GM03348 (cell line): ENCODE measurements at regions not wholly inside any gene's neighbourhood (a gene's known extent, or its start where the extent isn't known, plus 50 kb on each side); places are given as distances from the start of the nearest gene placed in this dataset.

Experiments
- DNase-seq: peaks from one replicate; pipeline ENCODE4 v3.0.0; 2012; ENCODE audit warnings: low spot score

DNA sequence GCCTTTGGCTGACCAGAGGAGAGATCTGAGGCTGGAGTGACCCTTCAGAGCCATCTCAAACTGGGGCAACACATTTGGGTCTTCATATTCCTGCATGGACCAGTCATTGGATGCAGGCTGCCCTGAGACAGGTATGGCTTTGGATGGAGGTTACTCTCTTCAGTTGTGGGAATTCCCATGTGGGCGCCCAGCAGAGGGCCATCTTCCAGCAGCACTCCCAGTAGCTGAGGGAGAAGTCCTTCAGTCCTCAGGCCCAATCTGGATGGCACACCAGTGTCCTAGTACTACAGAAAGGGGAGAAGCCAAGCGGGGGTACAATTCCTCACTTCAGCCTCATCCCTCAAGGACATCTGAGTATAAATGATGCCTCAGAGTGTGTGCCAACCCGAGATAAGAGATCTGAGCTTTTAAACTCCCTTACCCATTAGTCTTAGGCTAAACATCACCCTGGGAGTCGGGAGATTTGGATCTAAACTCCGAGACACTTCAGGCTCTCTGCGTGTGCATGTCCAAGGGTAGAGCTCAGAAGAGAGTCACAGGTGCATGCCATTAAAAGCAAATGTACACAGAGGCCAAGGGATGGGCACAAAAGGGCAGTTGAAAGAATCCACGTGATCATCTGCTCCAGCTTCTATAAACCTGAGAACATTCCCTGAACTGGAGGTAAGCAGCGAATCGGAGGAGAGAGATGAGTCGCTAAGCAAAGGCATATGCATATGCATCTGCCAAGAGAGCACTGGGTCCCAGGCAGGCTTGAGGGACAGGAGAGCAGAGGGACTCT is 204.6 kb downstream of the CD83 start:
- DNase-seq, result no peak

DNA sequence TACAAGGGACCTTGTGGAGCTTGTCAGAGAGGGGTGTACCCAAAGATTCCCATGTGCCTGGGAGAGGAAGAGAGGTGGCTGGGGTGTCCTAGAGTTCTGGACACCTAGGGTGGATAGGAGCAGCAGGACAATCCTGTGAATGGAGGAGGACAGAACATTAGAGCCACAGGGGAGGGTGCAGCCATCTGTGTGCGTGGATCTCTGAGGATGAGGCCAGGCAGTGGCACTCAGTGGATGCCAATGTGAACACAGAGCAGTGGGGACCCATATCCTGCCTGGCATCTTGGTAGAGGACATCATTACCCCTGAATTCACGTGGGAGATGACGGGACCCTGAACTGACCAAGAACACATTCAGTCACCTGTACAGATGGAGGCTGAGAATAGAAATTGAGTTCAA is 205.3 kb downstream of the CD83 start:
- no peak for DNase-seq

DNA sequence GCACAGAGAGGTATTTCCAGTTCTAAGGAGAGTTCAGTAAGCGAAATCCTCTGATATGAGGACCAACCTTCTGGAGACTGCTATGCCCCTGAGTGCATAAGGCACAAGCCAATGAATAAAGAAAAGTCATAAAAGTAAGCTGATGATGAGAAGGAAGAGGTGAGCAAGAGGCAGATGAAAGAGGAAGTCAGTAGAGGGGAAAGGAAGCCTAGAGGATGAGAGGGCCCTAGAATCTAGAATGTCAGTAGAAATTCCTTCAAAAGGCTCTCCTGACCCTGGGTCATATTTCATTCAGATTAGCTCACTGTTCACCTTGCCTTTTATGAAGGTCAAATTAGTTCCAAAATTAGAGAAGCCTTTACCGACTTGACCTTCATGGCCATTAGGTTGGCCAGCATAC is 209.2 kb downstream of the CD83 start:
- no peak for DNase-seq

DNA sequence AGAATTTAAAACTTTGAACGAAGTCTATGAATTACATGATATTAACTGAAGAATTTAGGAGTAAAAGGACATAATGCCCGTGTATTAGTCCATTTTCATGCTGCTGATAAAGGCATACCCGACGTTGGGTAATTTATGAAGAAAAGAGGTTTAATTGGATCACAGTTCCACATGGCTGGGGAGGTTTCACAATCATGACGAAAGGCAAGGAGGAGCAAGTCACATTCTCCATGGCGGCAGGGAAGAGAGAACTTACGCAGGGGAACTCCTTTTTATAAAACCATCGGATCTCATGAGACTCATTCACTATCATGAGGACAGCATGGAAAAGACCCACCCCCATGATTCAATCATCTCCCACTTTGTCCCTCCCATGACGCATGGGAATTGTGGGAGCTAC is 210.6 kb downstream of the CD83 start:
- no peak for DNase-seq

DNA sequence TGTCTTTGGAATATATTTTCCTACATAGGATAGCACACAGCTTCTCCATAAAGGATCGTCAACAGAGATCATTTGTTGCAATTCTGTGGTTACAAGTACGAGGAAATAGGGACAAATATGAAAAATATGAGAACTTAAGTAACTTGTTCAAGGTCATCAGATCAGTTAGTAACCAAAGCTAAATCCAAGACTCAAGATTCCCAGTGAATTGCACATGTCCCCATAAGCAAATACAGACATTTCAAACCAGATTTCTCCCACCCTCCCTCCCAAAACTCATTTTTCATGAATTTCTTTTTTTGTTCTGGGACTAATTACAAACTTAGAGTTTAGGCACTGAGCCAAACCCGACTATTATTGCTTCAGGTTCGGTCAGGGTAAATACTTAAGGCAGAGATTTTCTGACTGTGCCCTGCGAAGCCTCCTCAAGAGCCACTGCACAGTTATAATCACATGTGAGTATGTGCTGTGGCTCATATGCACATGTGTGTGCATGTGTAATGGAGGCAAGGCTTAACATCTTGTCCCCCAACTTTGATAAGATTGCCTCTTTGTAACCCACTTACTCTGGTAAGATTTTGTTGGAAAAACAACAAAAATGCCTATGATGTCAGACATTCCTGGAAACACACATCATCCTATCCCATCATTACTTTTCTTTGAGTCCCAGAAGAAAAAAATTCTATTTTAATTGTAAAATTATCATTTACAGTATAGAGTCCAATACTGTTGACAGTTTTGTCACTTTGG is 216.2 kb downstream of the CD83 start:
- peak; percentile 35 for DNase-seq

DNA sequence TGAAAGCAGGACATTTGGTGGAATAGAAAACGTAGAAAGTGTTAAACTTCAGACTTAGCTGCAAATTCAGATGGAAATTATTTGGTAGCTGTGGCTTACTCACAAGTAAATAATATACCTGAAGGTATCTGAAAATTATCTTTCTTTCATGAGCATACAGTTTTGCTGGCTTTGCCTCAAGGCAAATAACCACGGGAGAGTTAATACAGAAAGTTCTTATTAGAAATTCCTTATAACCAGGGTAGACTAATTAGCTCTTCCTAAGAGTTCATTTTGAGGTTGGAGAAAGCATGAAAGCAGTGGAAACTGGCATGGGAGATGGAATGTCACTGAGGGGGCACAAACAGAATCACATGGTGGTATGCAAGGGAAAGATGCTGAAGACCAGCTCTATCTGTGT is 217.5 kb downstream of the CD83 start:
- no peak for DNase-seq

DNA sequence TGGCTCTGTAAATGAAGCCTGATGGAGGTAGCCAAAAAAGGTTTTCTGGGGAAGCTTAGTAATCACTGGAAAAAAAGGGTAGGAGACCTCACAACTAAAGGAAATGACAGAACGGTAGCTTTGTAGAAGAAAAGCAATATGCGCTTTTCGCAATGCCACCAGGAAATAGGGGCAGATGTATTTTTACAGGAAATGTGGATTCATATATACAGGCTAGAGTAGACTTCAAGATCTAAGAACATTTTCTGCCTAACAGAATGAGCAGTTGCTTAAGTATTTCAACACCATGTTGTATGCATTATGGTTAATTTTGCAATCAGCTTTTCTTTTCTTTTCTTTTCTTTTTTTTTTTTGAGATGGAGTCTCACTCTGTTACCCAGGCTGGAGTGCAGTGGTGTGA is 219.6 kb downstream of the CD83 start:
- DNase-seq, result peak; percentile 23

DNA sequence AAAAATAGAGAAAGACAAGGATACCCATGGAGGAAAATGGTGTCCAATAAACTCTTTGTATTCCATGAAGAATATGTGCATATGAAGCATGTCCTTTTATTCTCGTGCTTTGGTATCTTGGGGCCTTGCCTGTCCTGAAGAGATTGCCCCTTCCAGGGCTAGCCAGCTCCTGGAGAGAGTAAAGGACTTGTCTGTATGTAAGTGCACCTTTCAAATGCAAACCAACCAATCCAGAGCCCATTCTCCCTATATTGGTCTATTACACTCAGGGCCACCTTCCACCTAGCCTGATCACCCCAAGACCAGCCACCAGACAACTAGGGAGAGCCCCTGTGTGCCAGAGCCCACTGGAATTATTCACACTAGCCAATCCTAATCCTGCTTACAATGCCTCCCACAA is 221.6 kb downstream of the CD83 start:
- DNase-seq, result no peak

DNA sequence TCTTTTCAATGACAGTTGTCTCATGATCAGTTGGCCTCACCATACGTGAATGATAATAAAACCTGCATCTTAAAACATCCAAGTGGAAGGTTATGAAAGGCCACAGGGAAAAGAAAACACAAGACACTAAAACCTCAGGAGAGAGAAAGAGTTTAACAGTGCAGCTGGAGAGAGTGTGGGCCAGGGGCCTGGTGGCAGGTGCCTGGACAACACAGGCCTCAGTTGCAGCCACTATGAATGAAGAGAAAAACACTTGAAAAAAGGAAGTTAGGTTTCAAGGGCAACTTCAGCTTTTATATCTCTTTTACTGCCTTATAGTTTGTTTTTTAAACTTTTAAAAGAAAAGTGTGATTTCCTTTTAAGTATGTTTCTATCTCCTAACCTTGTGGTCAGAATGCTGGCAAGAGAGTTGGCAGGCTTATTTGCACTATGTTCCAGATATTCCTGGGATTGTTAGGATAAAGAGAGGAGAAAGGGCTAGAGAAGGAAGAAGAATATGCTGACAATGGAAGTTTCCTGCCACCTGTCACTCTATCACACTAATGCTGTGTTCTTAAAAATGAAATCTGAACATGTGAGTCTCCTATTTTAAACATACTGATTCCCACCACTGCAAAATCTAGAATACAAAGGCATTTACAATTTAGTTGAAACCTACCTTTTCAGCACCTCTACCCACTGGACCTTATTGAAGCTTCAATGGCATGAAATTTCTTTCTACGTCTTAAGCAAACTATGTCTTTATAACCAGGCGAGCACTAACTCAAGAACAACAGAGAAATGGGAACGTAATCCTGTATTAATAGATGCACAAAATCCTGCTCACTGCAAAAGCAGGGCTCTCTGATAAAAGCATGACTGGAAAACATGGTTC is 222.4 kb downstream of the CD83 start:
- no peak for DNase-seq

DNA sequence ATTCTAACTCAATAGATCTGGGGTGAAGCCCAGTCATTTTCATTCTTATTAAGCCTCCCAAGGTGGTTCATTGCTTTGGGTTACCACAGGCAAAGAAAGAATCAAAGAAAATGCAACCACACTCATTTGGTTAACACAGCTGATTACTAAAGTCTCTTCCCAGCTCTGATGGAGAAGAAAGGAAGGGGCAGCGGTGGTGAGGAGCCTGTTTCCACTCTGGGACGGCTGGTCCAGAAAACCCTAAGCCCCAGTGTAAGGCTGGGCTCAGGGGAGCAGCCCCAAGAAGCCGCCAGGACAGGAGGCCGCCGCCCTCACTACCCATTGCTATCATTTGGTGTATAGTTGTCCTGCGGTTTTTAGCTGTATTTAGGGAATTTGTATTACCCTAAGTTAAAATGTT is 226.9 kb downstream of the CD83 start:
- no peak for DNase-seq

DNA sequence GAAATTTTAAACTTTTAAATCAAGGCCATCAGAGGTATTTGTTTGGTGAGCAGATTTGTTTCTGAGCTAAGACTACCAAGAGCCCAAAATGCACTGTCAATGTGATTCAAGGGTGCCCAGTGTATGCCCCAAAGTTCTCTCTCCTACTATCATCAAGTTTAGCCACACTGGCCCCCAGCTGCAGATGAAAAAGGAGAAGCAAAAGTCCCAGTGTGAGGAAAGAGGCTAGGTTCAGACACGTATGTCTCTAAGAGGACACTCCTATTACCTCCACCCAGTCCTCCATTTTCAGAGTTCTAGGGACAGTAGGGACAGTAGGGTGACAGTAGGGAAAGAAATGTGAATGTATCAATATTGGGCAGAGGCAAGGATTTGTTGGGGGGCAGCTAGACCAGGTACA is 230.8 kb downstream of the CD83 start:
- no peak for DNase-seq

DNA sequence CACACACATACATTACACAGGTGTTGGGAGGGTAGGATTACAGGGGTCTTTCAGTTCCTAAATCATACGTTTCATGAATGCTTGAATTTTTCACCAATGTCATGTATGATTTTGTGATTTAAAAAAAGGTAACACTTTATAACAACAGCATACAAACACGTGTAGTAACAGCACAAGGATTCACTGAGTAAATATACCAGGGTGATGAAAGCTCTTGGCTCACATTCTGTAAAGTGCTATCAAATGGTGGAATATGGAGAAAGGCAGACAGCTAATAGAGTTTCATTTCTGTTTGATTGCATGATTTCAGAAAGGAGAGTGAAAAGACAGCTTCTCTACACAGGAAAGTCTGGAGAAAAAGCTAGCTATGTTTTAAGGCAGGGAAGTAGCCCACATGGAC is 231.9 kb downstream of the CD83 start:
- no peak for DNase-seq

DNA sequence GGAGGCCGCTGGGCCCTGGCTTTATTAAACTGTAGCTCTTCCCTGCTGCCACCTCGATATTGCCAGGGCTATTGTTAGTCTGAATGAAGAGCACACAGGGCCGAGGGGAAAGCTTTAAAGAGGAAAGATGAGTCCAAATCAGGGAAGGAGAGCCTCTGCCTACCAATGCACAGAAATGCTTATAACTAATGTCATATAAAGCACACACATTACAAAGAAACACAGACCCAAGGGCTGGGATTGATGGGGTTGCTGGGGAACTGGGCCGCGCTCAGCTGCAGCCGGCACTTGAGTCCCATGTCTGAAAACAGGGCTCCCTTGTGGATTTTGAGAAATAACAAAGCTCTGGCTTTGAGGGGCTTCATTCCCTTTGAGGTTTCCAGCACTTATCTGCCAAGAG is 232.6 kb downstream of the CD83 start:
- no peak for DNase-seq

DNA sequence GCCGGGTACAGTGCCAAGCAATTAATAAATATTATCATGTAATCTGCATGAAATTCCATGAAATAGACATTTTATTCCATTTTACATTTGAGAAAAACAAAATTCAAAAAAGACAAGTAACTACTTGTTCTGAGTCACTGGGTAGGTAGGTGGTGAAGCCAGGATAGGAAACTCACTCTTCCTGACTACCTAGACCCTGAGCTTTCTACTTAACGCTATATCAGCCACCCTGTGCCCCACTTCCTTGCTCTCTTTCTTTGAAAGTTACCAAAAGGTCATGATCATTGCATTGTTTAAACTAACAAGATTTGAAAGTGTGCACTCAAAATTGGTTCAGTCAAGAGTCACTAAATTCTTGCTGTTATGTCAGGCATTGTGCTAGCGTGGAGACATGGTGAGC is 235.7 kb downstream of the CD83 start:
- DNase-seq, result no peak

DNA sequence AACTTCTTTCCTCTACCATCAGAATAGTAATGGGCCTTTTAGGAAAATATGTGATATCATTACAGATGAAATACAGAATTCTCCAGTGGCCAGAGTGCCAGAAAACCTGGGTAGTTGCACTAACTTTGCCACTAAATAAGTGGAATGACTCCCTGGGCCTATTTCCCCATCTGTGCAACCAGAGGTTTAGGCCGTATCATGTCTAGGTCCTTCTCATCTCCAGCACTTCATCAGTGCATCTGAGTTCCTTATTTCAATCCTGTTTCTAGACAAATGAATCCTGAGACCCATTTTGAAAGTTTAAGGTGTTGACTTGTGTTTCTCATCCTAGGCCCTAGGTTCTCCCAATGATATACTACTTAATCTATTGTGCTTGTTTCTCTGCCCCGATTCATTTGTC is 236.2 kb downstream of the CD83 start:
- DNase-seq, result no peak

DNA sequence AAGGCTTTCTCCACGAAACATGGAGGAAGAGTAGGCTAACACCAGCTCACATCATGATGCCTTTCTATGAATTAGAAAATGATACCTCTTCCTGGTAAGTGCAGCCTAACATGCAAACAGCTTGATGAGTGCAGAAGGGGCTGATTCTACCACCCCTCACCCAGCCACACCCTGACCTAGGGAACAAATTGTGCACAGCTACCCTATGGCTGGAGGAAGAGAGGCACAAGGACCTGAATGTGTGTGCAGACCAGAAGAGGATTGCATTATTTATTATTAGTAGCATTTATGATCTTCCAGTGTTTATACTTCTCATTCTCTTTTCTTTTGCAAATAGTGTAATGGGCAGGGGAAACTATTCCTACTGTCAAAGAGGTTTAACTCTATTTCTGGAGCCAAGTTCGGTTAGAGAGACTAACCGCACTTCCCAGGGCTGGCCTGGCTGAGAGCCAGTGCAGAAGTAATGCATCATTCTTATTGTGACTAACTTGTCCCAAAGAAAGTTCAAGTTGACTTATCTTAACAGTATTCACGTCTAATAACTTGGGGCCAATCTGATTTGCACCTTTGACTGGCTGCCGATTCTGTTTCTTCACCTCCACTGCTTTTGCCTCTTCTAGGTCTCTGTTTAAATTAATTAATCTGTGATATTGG is 237.5 kb downstream of the CD83 start:
- peak; percentile 57 for DNase-seq

DNA sequence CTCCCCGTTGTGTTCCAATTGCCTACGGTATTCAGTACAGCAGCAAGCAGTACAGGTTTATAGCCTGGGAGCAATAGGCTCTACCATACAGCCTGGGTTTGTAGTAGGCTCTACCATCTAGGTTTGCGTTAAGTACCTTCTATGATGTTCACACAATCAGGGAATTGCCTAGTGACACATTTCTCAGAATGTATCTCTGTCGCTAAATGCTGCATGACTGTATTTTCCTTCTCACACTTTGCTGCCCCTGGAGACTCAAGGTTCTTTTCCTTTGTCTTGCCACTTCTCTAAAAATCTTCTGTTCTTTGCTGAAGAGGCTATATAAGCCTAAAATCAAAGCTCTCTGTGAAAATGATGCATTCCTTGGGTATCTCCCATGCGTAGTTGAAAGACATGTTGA is 241.9 kb downstream of the CD83 start:
- no peak for DNase-seq

DNA sequence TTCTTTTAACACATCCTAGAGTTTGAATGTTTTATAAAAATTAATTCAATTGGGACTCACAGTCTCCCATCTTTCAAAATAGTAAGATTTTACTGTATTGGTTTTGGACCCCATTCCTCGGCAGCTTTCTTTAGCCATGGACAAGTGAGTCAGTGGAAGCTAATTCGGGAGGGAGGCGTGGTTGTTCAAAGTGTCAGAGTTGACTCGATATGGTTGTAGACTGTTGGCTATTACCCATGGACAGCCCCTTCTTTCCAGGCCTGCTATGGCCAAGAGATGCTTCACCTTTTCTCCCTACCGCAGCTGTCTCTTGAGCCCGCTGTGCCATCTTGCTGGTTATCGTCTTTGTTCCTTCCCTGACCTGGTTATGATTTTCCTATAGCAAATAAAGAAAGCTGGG is 243.0 kb downstream of the CD83 start:
- DNase-seq, result no peak

DNA sequence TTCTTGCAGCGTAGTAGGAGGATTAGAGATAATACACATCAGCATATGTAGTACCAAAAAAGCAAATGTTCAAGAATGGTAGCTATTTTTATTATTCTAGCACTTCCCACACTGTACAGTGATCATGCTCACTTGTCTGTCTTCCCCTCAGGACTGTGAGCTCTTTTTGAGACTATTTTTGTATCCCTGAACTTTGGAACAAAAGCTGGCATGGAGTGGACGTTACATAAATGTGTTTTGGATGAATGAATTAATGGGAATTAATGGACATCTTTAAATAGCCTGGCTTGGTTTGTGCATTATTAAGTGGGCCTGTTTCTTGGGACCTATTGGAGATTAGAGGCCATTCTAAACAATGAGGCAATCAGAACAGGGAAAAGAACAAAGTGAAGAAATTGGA is 243.7 kb downstream of the CD83 start:
- DNase-seq, result no peak

DNA sequence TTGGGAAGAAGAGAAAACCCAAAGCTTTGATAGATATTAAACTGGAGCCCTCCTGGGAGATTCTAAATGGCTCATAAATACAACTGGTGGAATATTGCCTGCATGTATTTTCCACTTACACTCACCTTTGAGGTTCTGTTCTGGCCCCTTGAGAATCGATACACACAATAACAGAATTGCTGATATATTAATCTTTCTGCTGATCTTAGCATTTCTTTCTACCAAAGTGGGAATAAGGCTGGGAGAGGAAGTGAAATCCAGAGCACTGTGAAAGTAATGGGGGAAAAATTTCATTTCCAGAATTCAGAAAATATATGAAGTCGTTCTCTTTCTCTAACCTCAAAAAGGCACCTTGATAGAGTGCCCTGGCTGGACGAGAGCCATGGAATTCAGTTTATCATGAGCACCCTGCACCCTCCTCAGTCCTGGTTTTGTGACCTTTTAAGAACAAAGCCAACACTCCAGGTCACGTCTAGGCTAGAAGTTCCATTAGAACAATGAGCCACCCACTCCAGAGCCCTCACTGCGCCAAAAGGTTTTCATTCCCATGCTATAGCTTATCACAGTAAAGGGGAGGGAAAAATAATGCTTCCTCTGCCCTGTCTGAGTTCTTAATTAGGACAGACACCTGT is 244.5 kb downstream of the CD83 start:
- DNase-seq, result no peak

DNA sequence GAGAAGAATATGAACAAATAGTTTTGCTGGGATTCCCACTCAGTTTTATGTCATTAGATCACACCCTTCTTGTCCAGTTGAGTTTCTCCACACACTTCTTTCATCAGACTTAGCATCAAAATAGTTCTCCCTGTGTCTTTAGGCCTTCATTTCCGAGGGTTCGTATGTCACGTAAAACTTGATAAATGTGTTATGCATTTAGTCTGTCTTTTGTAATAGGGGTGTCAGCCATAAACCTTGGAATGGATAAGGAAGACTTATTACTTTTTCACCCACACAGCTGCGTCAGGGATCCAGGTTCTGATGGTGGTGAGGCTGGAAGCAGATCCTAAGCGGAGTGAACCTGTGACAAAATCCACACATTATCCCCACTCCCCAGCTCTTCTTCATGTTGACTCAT is 246.8 kb downstream of the CD83 start:
- no peak for DNase-seq

DNA sequence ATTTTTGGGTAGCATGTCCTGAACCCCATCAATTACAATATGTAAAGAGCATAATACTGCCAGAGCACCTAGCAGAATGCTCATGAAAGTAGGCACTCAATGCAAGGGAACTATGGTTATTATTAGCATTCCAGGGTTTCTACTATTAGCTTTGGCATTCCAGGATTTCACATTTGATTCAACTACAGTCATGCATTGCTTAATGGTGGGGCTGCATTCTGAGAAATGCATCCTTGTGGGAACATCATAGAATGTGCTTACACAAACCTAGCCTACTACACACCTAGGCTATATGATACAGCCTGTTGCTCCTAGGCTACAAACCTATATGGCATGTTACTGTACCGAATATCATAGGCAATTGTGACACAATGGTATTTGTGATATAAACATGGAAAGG is 247.8 kb downstream of the CD83 start:
- DNase-seq, result peak; percentile 44
